Right atrium auricular region (tissue), 2 donors: ENCODE measurements at regions not wholly inside any gene's neighbourhood (a gene's known extent, or its start where the extent isn't known, plus 50 kb on each side); places are given as distances from the start of the nearest gene placed in this dataset.

ENCODE experiments used
- DNase-seq: peaks from one replicate; pipeline ENCODE4 v3.0.0-alpha.2; 2019; ENCODE audit warnings: low spot score
- H3K27ac ChIP-seq, 2 donors: fragments of 200-600 bp; sonication (generic); 1 replicate in 1 of 2; 2 replicates in 1 of 2; pipeline ENCODE4 v1.5.1; 2016 to 2019
- H3K27me3 ChIP-seq, 2 donors: fragments of 200-600 bp; sonication (generic); one replicate each; pipeline versions ENCODE4 v1.5.1 to v1.6.0; 2017 to 2019
- H3K36me3 ChIP-seq: fragments of 200-600 bp; sonication (generic); one replicate; pipeline ENCODE4 v1.5.1; 2016
- H3K4me1 ChIP-seq, 2 donors: fragments of 200-600 bp; sonication (generic); one replicate each; pipeline versions ENCODE4 v1.5.1 to v1.6.0; 2017 to 2019
- H3K4me3 ChIP-seq, 2 donors: fragments of 200-600 bp; sonication (generic); 1 replicate in 1 of 2; 2 replicates in 1 of 2; pipeline ENCODE4 v1.5.1; 2017 to 2019; ENCODE audit warnings: mild to moderate bottlenecking in 1 of 2, moderate library complexity in 1 of 2
- H3K9me3 ChIP-seq, 2 donors: fragments of 200-600 bp; sonication (generic); one replicate each; pipeline ENCODE4 v1.5.1; 2019
- CTCF ChIP-seq, 2 donors: fragments of 200-600 bp; sonication (generic); IDR thresholded peaks; one replicate each; pipeline ENCODE4 v1.5.1; 2019; ENCODE audit warnings: antibody characterized with exemption in 2 of 2

- no peak for DNase-seq
- no peak overlapping the region for H3K4me3 ChIP-seq
- TF ChIP-seq CTCF (IDR thresholded peaks at IDR 0.05), result no peak
- no peak overlapping the region for H3K27ac ChIP-seq
- no peaks in the 10 kb centered on the region for H3K4me1 ChIP-seq
- H3K27me3 ChIP-seq, result no peaks in the 10 kb centered on the region
- no peaks in the 10 kb centered on the region for H3K36me3 ChIP-seq
- no peaks in the 10 kb centered on the region for H3K9me3 ChIP-seq
These were observed 54.6 kb downstream of the ARL4A start for GRCh38 chr7:12741951-12742575.

- Histone ChIP-seq H3K9me3 (no peaks in the 10 kb centered on the region), H3K4me1 (no peaks in the 10 kb centered on the region), H3K27me3 (no peaks in the 10 kb centered on the region), H3K36me3 (no peaks in the 10 kb centered on the region), H3K27ac (no peak overlapping the region), H3K4me3 (no peak overlapping the region)
- DNase-seq, result no peak
- no peak for TF ChIP-seq CTCF (IDR thresholded peaks at IDR 0.05)
These were observed 58.8 kb downstream of the ARL4A start for GRCh38 chr7:12746211-12746610.

- Histone ChIP-seq H3K9me3 (no peaks in the 10 kb centered on the region), H3K4me3 (no peak overlapping the region), H3K27ac (no peak overlapping the region), H3K4me1 (no peaks in the 10 kb centered on the region), H3K36me3 (no peaks in the 10 kb centered on the region), H3K27me3 (no peaks in the 10 kb centered on the region)
- no peak for TF ChIP-seq CTCF (IDR thresholded peaks at IDR 0.05)
- DNase-seq, result no peak
These were observed 60.4 kb downstream of the ARL4A start for GRCh38 chr7:12747687-12748306.

- H3K27me3 ChIP-seq, result no peaks in the 10 kb centered on the region
- no peak for DNase-seq
- no peaks in the 10 kb centered on the region for H3K4me1 ChIP-seq
- no peak overlapping the region for H3K4me3 ChIP-seq
- no peak overlapping the region for H3K27ac ChIP-seq
- H3K36me3 ChIP-seq, result no peaks in the 10 kb centered on the region
- no peak for TF ChIP-seq CTCF (IDR thresholded peaks at IDR 0.05)
- no peaks in the 10 kb centered on the region for H3K9me3 ChIP-seq
These were observed 61.6 kb downstream of the ARL4A start for GRCh38 chr7:12749069-12749468.

GRCh38 chr7:12749746-12750145, 62.3 kb downstream of the ARL4A start:
- no peak overlapping the region for H3K4me3 ChIP-seq
- H3K4me1 ChIP-seq, result no peaks in the 10 kb centered on the region
- DNase-seq, result no peak
- no peak overlapping the region for H3K27ac ChIP-seq
- H3K9me3 ChIP-seq, result no peaks in the 10 kb centered on the region
- H3K27me3 ChIP-seq, result no peaks in the 10 kb centered on the region
- no peak for TF ChIP-seq CTCF (IDR thresholded peaks at IDR 0.05)
- no peaks in the 10 kb centered on the region for H3K36me3 ChIP-seq

- H3K36me3 ChIP-seq, result no peaks in the 10 kb centered on the region
- no peaks in the 10 kb centered on the region for H3K4me1 ChIP-seq
- no peak overlapping the region for H3K27ac ChIP-seq
- no peak for DNase-seq
- H3K9me3 ChIP-seq, result no peaks in the 10 kb centered on the region
- no peak overlapping the region for H3K4me3 ChIP-seq
- no peak for TF ChIP-seq CTCF (IDR thresholded peaks at IDR 0.05)
- H3K27me3 ChIP-seq, result no peaks in the 10 kb centered on the region
These were observed 64.3 kb downstream of the ARL4A start for GRCh38 chr7:12751764-12752163.
